Left lung (tissue), 4 donors: ENCODE measurements at regions not wholly inside any gene's neighbourhood (a gene's known extent, or its start where the extent isn't known, plus 50 kb on each side); places are given as distances from the start of the nearest gene placed in this dataset.
A peak's percentile ranks its signal among the peaks of the same experiment; 100 is the strongest.

Experiments used
- ATAC-seq: fragments of 200-7000 bp; cut with Tn5 transposase; one replicate; pipeline ENCODE4 v1.9.1; 2020; ENCODE audit warnings: moderate library complexity
- DNase-seq, 4 donors: peaks; one replicate each; pipeline ENCODE4 v3.0.0-alpha.2; 2013 to 2020
- H3K27ac ChIP-seq, 2 donors: fragments of 200-600 bp; sonication (generic) in 1 of 2; one replicate each; pipeline versions ENCODE4 v1.5.0 to v1.8.0; 2020 to 2021
- H3K27me3 ChIP-seq, 2 donors: fragments of 200-600 bp; sonication (generic) in 1 of 2; one replicate each; pipeline versions ENCODE4 v1.5.0 to v1.8.0; 2020 to 2021
- H3K36me3 ChIP-seq, 2 donors: fragments of 200-600 bp; sonication (generic) in 1 of 2; one replicate each; pipeline versions ENCODE4 v1.5.0 to v1.8.0; 2020 to 2021
- H3K4me1 ChIP-seq, 2 donors: fragments of 200-600 bp; one replicate each; pipeline ENCODE4 v1.8.0; 2021
- H3K4me3 ChIP-seq, 2 donors: fragments of 200-600 bp; sonication (generic) in 1 of 2; one replicate each; pipeline versions ENCODE4 v1.5.0 to v1.8.0; 2020 to 2021; ENCODE audit warnings: mild to moderate bottlenecking in 1 of 2
- H3K9me3 ChIP-seq, 2 donors: fragments of 200-600 bp; sonication (generic) in 1 of 2; one replicate each; pipeline versions ENCODE4 v1.5.0 to v1.8.0; 2020 to 2021
- intact Hi-C, 2 donors: fragments of 100-400 bp; cut with DNase I; formaldehyde crosslinking; loops; one replicate each; pipeline versions ENCODE4 v1.11.2 to v1.14.2; 2022
- TF ChIP-seq, protein P1 (sequence below), 2 donors: fragments of 200-600 bp; sonication (generic) in 1 of 2; IDR thresholded peaks; one replicate each; pipeline versions ENCODE4 v1.5.0 to v1.8.0; 2021; ENCODE audit warnings: antibody characterized with exemption in 2 of 2
- donor health status: DM: no; HTN: yes; CAD: no.
- donor health status: DM: no; HTN: no; CAD: no.

DNA sequence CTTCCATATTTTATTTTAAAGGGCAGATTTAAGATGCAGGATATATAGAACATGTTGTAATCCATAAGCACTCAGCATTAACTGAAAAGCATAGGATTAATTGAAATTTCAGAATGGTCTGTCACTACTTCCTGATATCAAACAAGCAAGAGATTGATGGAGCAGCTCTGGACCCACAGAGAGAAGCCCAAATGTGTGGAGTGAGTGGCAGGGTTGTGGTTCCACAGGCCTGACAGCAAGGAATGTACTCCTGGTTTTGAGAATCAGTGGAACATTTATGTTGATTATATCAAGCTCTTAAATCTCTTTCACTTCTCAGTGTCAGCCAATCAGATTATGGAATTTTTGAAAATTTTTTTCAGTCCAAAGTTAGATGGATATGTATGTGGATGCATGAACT is 267.6 kb upstream of the PRICKLE1 start:
- Histone ChIP-seq H3K4me3 (no peak overlapping the region), H3K27me3 (no peaks in the 10 kb centered on the region), H3K36me3 (no peaks in the 10 kb centered on the region), H3K9me3 (no peaks in the 10 kb centered on the region), H3K27ac (no peak overlapping the region), H3K4me1 (no peaks in the 10 kb centered on the region)
- DNase-seq (no peak), ATAC-seq (no peak)
- intact Hi-C loops: no loop called here
- TF ChIP-seq, protein P1, sequence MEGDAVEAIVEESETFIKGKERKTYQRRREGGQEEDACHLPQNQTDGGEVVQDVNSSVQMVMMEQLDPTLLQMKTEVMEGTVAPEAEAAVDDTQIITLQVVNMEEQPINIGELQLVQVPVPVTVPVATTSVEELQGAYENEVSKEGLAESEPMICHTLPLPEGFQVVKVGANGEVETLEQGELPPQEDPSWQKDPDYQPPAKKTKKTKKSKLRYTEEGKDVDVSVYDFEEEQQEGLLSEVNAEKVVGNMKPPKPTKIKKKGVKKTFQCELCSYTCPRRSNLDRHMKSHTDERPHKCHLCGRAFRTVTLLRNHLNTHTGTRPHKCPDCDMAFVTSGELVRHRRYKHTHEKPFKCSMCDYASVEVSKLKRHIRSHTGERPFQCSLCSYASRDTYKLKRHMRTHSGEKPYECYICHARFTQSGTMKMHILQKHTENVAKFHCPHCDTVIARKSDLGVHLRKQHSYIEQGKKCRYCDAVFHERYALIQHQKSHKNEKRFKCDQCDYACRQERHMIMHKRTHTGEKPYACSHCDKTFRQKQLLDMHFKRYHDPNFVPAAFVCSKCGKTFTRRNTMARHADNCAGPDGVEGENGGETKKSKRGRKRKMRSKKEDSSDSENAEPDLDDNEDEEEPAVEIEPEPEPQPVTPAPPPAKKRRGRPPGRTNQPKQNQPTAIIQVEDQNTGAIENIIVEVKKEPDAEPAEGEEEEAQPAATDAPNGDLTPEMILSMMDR (IDR thresholded peaks at IDR 0.05): no peak

DNA sequence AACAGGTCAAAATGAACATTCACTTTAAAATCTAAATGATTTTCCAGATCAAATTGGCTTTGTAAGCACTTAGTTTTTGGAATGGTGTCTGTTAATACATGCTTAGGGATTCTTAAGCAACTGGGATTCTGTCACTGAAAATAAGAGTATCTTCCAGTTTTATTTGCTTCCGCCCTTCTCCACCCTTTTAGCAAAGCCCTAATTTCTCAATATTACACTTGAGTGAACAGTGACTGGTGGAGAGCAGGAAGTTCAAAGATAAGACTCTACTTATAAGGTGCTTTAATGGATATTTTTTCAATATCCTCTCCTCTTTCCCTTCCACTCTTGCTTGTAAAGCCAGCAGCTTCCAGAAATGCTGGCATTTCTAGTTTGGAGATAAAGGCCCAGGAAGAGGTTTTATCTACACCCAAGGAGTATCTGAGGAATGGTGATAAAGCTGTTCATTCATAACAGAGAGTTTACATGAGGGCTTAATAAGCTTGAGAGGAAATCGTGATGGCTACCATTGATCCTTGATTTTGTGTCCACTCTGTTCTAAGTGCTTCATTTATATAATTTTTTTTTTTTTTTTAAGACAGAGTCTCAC is 265.9 kb upstream of the PRICKLE1 start:
- intact Hi-C loops: no loop called here
- H3K4me1 ChIP-seq: no peaks in the 10 kb centered on the region
- ATAC-seq: peak; percentile 62
- no peak for DNase-seq
- TF ChIP-seq, protein P1 (IDR thresholded peaks at IDR 0.05): no peak
- no peak overlapping the region for H3K27ac ChIP-seq
- H3K27me3 ChIP-seq: no peaks in the 10 kb centered on the region
- no peak overlapping the region for H3K4me3 ChIP-seq
- H3K9me3 ChIP-seq: no peaks in the 10 kb centered on the region
- no peaks in the 10 kb centered on the region for H3K36me3 ChIP-seq

DNA sequence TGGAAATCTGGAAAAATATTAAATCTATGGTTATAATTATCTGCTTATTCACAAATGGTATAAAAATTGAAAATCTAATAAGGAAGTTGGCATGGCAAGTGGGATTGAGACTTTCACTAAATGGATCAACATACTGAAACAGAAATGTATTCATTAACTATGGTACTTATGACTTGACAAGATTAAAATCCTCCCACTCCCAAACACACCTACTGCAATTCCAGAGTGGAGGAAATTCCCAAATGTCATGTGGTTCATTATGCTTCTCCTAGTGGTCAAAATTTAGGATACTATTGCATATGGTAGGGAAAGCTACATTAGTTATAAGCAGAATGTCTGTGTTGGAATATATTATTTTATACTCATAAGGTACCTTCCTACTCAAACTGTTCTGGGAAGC is 265.3 kb upstream of the PRICKLE1 start:
- ATAC-seq: no peak
- H3K4me1 ChIP-seq: no peaks in the 10 kb centered on the region
- intact Hi-C loops: no loop called here
- TF ChIP-seq, protein P1 (IDR thresholded peaks at IDR 0.05): no peak
- no peak overlapping the region for H3K27ac ChIP-seq
- no peaks in the 10 kb centered on the region for H3K36me3 ChIP-seq
- H3K9me3 ChIP-seq: no peaks in the 10 kb centered on the region
- no peaks in the 10 kb centered on the region for H3K27me3 ChIP-seq
- DNase-seq: no peak
- H3K4me3 ChIP-seq: no peak overlapping the region

DNA sequence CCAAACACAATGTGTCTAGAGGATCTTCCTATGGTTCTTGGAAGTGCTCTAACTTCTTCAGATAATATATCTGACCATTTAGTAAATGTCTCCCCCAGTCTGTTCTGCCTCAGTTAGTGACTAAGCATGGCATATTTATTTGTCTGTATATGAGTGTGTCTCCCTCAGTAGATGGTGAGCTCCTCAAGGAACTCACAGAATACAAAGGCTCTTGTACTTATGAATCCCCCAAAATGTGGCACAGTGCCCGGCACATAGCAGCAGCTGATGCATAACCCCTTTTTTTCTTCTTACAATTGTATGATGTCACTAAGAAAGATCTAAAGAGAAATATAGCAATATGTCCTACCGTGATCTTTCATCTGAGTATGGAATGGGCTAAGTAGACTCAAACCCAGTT is 264.7 kb upstream of the PRICKLE1 start:
- Histone ChIP-seq H3K27me3 (no peaks in the 10 kb centered on the region), H3K36me3 (no peaks in the 10 kb centered on the region), H3K9me3 (no peaks in the 10 kb centered on the region), H3K4me3 (no peak overlapping the region), H3K27ac (no peak overlapping the region), H3K4me1 (no peaks in the 10 kb centered on the region)
- no peak for DNase-seq
- ATAC-seq: no peak
- TF ChIP-seq, protein P1 (IDR thresholded peaks at IDR 0.05): no peak
- intact Hi-C loops: no loop called here

DNA sequence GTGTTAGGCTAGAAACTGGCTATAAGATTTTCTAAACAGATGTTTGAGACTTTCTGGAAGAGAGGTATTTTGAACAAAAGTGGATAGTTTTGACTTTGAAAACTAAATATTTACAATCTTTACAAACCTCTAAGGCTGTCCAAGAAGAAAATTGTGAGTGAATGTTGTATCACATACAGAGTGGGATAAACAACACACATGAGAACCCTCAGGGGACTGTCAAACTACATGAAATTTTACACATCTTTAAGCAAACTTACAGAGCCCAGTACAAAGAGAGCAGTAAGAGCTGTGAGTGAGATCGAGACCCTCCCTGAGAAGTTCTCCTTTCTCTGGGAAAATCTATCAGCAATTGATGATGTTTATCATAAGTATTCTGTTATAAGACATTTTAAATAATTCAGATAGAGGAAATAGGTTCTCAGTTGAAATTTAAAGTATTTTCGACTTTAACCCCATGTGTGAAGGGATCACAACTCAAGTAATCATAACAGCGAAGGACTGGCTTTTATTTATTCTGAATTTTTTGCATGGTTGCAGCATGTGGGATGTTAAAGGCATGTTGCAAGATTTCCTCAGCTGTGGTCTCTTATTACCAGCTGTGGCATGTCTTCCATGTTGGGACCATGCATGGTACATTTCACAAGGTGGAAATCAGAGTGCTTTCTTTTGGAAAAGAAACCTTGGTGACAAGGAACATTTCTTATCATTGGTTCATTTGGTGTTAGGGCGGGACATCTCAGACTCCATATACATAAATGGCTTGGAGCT is 264.0 kb upstream of the PRICKLE1 start:
- Histone ChIP-seq H3K36me3 (no peaks in the 10 kb centered on the region), H3K27me3 (no peaks in the 10 kb centered on the region), H3K4me3 (no peak overlapping the region), H3K27ac (no peak overlapping the region), H3K4me1 (no peaks in the 10 kb centered on the region), H3K9me3 (no peaks in the 10 kb centered on the region)
- TF ChIP-seq, protein P1 (IDR thresholded peaks at IDR 0.05): no peak
- intact Hi-C loops: no loop called here
- ATAC-seq: no peak
- DNase-seq: no peak
